Epithelial cell of proximal tubule (primary cell): ENCODE measurements at regions not wholly inside any gene's neighbourhood (a gene's known extent, or its start where the extent isn't known, plus 50 kb on each side); places are given as distances from the start of the nearest gene placed in this dataset.

Experiments
- DNase-seq: peaks from one replicate; pipeline ENCODE4 v3.0.0-alpha.2; 2011; ENCODE audit warnings: low read depth
- H3K4me3 ChIP-seq: 2 replicates; pipeline ENCODE4 v1.5.1; 2011; ENCODE audit warnings: low read depth, mild to moderate bottlenecking, low read length
- TF ChIP-seq, protein P1 (sequence below): conservative IDR thresholded peaks from 2 replicates; pipeline ENCODE4 v1.5.1; 2012; ENCODE audit warnings: low read depth, mild to moderate bottlenecking, low read length

DNA sequence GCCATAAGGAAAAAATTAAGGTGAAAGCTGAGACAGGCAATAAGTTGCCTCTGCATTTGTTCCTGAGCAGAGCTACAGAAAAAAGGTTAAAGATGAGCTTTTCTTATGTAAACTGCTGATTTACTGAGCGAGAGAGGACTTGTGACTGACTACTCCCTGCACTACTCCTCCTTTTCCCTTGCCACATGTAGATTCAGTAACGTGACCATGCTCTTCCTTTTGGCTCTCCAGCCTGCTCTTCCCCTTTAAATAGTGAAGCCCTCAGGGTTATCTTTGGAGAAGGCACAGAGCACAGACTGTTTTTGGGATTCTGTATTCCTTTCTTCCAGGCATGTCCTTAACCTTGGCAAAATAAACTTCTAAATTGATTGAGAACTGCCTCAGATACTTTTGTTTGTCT is 630.2 kb downstream of the UQCRFS1 start:
- no peak overlapping the region for H3K4me3 ChIP-seq
- DNase-seq, result no peak
- TF ChIP-seq, protein P1, sequence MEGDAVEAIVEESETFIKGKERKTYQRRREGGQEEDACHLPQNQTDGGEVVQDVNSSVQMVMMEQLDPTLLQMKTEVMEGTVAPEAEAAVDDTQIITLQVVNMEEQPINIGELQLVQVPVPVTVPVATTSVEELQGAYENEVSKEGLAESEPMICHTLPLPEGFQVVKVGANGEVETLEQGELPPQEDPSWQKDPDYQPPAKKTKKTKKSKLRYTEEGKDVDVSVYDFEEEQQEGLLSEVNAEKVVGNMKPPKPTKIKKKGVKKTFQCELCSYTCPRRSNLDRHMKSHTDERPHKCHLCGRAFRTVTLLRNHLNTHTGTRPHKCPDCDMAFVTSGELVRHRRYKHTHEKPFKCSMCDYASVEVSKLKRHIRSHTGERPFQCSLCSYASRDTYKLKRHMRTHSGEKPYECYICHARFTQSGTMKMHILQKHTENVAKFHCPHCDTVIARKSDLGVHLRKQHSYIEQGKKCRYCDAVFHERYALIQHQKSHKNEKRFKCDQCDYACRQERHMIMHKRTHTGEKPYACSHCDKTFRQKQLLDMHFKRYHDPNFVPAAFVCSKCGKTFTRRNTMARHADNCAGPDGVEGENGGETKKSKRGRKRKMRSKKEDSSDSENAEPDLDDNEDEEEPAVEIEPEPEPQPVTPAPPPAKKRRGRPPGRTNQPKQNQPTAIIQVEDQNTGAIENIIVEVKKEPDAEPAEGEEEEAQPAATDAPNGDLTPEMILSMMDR, result no peak

DNA sequence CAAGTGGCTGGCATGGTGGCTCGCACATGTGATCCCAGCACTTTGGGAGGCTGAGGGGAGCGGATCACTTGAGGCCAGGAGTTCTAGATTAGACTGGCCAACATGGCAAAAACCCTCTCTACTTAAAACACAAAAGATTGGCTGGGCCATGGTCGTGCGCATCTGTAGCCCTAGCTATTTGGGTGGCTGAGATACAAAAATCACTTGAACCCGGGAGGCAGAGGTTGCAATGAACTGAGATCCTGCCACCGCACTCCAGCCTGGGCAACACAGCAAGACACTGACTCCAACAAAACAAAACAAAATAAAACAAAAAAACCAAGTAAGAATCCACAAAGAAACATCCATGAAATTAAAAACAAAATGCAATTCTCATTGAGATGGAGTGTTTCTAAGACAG is 630.6 kb downstream of the UQCRFS1 start:
- no peak overlapping the region for H3K4me3 ChIP-seq
- TF ChIP-seq, protein P1, result no peak
- no peak for DNase-seq

DNA sequence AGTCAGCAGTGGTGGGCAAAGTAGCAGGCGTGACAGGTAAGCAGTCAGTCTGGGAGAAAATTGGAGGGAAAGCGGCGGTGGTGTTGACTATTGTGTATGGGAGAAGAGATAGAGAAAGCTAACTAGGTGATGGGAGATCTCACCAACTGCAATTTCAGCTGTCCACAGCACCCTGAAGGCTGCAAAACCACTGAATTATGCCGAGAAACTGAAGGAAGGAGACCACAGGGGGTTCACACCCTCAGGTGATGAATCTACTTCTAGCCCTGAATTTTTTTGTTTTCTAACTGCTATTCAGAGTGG is 631.5 kb downstream of the UQCRFS1 start:
- TF ChIP-seq, protein P1, result no peak
- DNase-seq, result no peak
- H3K4me3 ChIP-seq, result no peak overlapping the region

DNA sequence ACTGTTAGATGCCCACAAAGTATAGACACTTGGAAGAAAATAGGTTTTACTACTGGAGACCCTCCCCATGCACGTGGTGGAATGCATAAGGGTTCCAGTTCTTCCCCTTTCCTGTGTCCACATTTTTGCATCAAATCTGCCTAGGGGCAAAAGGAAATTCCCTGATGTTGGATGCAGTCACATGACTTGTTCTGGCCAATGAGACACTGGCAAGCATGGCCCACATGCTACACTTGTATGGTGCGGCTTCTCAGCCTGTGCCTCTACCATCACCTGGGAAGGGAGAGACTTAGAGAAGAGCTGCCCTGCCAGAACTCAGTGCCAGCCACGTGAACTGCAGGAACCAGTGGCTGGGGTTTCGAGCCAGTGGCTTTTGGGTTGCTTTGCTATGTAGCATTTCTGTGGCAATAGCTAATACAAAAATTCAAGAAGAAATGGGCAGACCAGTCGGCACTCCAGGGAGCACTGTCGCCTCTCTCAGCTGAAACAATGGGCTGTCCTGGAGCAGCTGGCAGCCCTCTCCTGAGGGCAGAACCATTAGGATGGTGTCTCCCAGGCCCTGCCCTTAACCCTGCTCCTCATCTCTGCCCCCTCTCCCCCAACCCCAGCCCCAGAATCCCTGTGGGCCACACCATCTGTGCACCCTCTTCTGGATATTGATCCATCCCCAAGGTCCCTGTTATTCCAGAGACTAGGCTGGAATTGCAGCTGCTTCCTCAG is 634.0 kb downstream of the UQCRFS1 start:
- TF ChIP-seq, protein P1, result no peak
- H3K4me3 ChIP-seq, result no peak overlapping the region
- no peak for DNase-seq

DNA sequence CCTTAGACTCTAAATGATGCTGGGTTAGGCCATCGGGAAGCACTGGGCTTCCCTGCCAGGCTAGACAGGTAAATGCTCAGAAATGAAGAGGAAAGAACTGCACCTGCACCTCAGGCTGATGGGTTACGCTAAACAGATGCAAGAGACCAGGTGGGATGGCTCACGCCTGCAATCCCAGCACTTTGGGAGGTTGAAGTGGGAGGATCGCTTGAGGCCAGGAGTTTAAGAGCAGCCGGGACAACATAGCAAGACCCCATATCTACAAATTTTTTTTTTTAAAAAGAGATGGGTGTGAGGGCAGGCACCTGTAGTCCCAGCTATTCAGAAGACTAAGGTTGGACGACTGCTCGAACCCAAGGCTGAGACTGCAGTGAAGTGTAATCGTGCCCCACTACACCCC is 634.7 kb downstream of the UQCRFS1 start:
- TF ChIP-seq, protein P1, result no peak
- H3K4me3 ChIP-seq, result no peak overlapping the region
- DNase-seq, result no peak

DNA sequence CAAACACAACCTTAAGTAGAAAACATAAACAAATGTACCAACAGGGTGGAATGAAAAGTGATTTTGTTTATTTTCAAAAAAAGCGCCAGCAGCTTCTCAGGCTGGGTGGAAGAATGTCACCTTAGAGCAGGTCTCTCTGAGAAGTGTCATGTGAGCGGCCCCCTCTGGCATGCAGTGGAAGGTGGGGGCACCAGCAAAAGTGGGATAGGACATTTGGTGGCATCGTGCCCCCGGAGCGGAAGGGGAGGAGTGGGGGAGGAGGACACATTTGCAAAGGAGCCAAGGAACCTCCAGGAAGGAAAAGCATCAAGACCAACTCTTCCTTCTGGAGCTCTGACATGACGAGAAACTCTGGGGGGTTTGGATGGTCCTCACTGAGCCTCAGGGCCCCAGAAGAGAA is 635.3 kb downstream of the UQCRFS1 start:
- DNase-seq, result no peak
- H3K4me3 ChIP-seq, result no peak overlapping the region
- TF ChIP-seq, protein P1, result no peak

DNA sequence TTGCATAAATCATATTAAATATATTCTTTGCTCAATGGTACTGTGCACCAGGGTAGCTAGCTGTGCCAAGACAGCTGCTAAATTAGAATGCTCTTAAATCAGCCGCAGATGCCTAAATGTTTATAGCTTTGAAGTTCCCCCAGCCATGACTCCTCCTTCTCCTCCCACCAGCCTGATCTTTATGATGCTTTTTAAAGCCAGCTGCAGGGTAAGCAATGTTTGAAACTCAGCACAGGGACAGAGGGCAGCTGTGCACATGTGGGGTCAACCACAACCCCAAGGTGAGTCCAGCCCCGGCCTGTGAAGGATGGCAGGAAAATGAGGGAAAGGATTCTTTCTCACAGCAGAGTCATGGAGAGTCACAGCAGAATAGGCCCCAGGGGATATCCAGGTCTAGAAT is 635.7 kb downstream of the UQCRFS1 start:
- TF ChIP-seq, protein P1, result no peak
- no peak for DNase-seq
- H3K4me3 ChIP-seq, result no peak overlapping the region
